ENCODE measurements at regions not wholly inside any gene's neighbourhood (a gene's known extent, or its start where the extent isn't known, plus 50 kb on each side); places are given as distances from the start of the nearest gene placed in this dataset.
"Not testable (repeated sequence)": the region's sequence is repeated elsewhere in the genome, so short reads cannot be mapped to it uniquely, and the experiment has no call there.

DNA sequence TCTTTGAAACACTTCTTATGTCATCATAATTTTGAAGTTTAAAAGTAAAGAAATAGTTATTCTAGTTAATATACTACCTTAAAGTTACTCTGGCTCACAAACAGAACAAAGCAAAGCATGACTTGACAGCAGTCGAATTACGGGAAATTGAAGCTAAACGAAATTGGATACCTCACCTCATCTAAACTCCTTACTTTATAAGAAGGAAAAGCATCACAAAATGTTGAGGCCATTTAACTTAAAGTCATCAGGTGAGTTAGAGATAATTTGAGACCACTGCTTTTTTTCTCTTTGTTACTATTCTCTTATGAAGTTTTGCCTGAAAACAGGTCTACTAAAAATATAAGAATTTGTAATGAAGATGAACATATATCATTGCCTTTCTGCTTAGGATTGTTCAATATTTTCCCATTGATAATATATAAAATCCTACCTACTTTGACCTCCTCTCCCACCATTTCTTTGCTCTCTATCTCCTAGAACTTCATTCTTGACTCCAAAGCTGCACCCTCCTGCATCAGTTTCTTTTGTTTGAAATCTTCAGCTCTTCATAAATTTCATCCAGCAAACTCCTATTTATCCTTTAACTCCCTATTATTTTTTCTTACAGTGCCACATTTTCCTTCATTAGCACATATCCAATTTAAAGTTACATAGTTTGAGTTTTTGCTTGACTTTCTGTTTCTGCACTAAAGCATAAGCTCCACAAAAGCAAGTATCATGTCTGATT, 510.7 kb upstream of the ZNF337 start:
- no peaks in the 10 kb centered on the region for H3K36me3 ChIP-seq (ENCODE audit: insufficient read depth, low read length)
- H3K4me3 ChIP-seq (ENCODE audit: low read length): no peak overlapping the region
- H2AFZ ChIP-seq (ENCODE audit: low read depth, low read length): peak overlapping the region; percentile 94
- H3K9me3 ChIP-seq (ENCODE audit: low read length): no peaks in the 10 kb centered on the region
- no peaks in the 10 kb centered on the region for H3K4me1 ChIP-seq (ENCODE audit: insufficient read depth, low read length)
- peaks cover 36% of the 10 kb centered on the region for H3K27me3 ChIP-seq (ENCODE audit: insufficient read depth, low read length)

DNA sequence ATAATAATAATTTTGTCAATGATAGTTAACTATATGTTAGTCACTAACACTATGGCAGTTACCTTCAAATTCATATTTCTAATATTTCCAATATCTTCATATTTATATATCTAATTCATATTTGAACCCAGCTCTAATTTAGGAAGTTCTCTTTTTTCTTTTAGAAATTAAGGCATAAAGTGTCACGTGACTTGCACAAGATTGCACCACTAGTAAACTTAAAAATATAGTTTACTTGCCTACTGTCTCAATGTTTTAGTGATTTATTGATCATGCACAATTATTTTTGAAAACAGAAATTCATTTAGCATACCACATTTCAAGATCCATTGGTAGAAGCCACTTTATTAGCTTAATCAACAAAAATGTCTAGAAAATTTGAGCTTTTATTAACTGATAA, 508.7 kb upstream of the ZNF337 start:
- Histone ChIP-seq H3K4me3 (ENCODE audit: low read length) (no peak overlapping the region), H2AFZ (ENCODE audit: low read depth, low read length) (no peak overlapping the region), H3K36me3 (ENCODE audit: insufficient read depth, low read length) (no peaks in the 10 kb centered on the region), H3K27me3 (ENCODE audit: insufficient read depth, low read length) (peaks cover 33% of the 10 kb centered on the region), H3K9me3 (ENCODE audit: low read length) (no peaks in the 10 kb centered on the region), H3K4me1 (ENCODE audit: insufficient read depth, low read length) (no peaks in the 10 kb centered on the region)

DNA sequence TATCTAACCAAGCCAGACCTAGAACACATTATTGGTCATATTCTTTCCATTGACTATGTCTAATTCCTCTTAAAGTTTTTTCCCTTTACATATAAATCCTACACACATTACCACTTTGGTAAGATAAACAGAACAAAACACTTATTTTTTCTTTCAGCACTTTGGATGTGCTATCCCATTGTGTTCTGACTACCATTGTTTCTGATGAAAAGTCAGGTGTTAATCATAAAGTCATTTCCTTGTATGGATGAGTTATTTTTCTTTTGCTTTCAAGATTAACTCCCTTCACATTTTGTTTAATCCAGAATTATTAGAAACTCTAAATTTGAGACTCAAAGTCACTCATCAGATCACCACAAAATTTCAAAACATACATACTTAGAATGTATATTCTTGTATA, 504.4 kb upstream of the ZNF337 start:
- not testable (repeated sequence) for H2AFZ ChIP-seq (ENCODE audit: low read depth, low read length); H3K4me1 ChIP-seq (ENCODE audit: insufficient read depth, low read length); H3K27me3 ChIP-seq (ENCODE audit: insufficient read depth, low read length); H3K9me3 ChIP-seq (ENCODE audit: low read length); H3K36me3 ChIP-seq (ENCODE audit: insufficient read depth, low read length); H3K4me3 ChIP-seq (ENCODE audit: low read length)

DNA sequence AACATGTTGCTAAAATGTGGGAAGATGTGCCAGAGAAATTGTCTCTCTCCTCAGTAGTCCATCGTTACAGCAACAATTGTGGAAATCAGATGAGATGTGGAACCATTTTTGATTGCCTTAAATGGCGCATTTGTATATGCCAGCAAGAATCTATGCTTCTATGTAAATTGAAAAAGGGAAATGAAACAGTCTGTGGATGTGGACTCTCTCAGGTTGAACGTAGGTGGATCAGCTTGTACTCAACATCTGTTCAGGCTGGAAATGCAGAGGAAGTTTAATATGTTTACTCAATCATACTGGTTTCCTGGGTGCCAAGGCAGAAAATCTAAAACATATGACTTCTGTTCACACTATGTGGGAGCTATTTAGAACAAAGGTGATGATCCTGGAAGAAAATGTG, 490.7 kb upstream of the ZNF337 start:
- not testable (repeated sequence) for H3K4me3 ChIP-seq (ENCODE audit: low read length); H3K36me3 ChIP-seq (ENCODE audit: insufficient read depth, low read length); H2AFZ ChIP-seq (ENCODE audit: low read depth, low read length); H3K27me3 ChIP-seq (ENCODE audit: insufficient read depth, low read length); H3K4me1 ChIP-seq (ENCODE audit: insufficient read depth, low read length); H3K9me3 ChIP-seq (ENCODE audit: low read length)

DNA sequence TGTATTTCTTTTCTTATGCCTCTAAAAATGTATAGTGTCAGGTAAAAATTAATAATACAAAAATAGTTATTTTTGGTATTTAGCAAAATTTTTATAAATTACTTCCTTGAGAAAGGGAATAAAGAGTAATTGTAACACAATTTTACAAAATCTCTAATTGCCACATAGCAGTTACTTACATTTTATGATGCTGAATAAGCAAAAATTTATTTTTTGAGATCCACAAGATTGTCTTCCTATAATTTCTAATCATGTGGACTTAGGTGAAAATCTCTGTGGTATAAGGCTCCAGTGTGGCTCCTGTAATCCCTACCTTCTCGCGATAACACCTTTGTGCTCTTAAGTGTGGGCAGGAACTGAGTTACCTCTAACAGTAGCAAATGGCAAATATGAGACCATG, 487.1 kb upstream of the ZNF337 start:
- H3K4me1 ChIP-seq (ENCODE audit: insufficient read depth, low read length); H2AFZ ChIP-seq (ENCODE audit: low read depth, low read length); H3K27me3 ChIP-seq (ENCODE audit: insufficient read depth, low read length); H3K4me3 ChIP-seq (ENCODE audit: low read length); H3K9me3 ChIP-seq (ENCODE audit: low read length); H3K36me3 ChIP-seq (ENCODE audit: insufficient read depth, low read length): not testable (repeated sequence)

DNA sequence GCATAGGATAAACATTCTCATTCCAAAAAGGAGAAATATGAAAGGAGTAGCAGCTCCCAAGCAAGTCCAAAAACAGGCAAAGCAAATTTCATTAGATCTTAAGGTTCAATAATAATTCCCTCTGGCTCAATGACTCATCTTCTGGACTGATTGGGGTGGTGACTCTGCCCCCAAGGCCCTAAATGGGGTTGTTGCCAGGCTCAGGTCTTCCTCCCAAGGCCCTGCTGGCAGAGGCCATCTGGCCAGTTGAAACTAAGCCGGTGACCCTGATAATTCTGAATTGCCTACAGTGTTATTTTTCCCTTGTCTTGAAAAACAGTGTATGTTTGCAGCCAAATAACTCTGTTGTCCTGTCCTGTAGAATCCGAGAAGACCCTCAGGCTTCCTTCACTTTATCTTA, 484.7 kb upstream of the ZNF337 start:
- H3K27me3 ChIP-seq (ENCODE audit: insufficient read depth, low read length); H3K4me3 ChIP-seq (ENCODE audit: low read length); H2AFZ ChIP-seq (ENCODE audit: low read depth, low read length); H3K9me3 ChIP-seq (ENCODE audit: low read length); H3K4me1 ChIP-seq (ENCODE audit: insufficient read depth, low read length); H3K36me3 ChIP-seq (ENCODE audit: insufficient read depth, low read length): not testable (repeated sequence)

DNA sequence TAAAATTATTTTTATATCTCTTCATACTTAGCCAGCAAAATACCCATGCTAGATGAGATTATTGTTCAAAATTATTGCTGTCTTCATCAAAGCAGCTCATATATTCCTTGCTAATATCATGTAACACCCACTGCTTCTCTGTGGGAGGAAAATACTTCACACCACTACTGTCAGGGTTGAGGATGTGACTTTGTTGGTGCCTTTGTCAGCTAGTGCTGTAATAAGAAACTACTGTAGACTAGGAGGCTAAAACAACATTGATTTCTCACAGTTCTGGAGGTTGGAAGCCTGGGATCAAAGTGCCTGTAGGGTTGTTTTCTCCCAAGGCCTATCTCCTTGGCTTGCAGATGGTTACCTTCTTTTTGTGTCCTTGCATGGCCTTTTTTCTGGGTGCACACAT, 475.2 kb upstream of the ZNF337 start:
- not testable (repeated sequence) for H3K9me3 ChIP-seq (ENCODE audit: low read length); H3K4me1 ChIP-seq (ENCODE audit: insufficient read depth, low read length); H3K36me3 ChIP-seq (ENCODE audit: insufficient read depth, low read length); H3K27me3 ChIP-seq (ENCODE audit: insufficient read depth, low read length); H3K4me3 ChIP-seq (ENCODE audit: low read length); H2AFZ ChIP-seq (ENCODE audit: low read depth, low read length)

DNA sequence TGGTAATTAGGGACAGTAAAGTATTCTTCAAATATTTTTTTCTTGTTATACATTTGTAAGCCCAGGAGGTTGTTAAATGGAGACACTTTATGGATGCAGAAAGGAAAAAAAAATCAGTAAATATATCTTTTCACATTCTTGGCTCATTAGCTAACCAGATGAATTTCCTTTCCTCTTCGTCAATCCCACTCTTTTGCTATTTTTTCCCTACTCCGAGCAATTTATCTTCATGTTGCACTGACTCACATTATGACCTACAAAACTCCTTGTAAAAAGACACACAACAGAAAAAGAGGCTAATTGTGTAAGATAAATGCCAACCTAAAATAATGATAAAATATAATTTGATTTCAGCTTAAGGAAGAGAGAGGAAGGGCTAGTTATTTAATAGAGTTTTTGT, 472.9 kb upstream of the ZNF337 start:
- H2AFZ ChIP-seq (ENCODE audit: low read depth, low read length): no peak overlapping the region
- no peak overlapping the region for H3K4me3 ChIP-seq (ENCODE audit: low read length)
- H3K9me3 ChIP-seq (ENCODE audit: low read length): no peaks in the 10 kb centered on the region
- no peaks in the 10 kb centered on the region for H3K27me3 ChIP-seq (ENCODE audit: insufficient read depth, low read length)
- H3K4me1 ChIP-seq (ENCODE audit: insufficient read depth, low read length): no peaks in the 10 kb centered on the region
- H3K36me3 ChIP-seq (ENCODE audit: insufficient read depth, low read length): no peaks in the 10 kb centered on the region

DNA sequence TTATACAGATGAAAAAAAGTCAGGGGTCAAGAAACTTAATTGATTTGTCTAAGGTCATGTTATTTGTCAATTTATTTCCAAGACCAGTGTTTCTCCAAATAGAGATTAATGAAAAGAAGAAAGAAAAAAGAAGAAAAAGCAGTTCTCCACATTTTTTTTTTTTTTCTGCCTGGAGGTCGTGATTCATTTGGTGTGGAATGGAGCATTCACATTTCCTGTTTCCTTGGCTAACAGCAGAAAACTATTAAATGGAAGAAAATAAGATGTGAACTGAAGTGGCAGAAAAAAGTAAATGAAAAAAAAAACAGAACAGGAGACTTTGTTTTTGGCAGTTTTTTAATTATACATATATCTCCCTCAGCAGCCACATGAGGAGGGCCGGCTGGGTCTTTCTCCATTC, 470.8 kb upstream of the ZNF337 start:
- Histone ChIP-seq H3K4me3 (ENCODE audit: low read length) (no peak overlapping the region), H3K9me3 (ENCODE audit: low read length) (no peaks in the 10 kb centered on the region), H3K36me3 (ENCODE audit: insufficient read depth, low read length) (no peaks in the 10 kb centered on the region), H3K4me1 (ENCODE audit: insufficient read depth, low read length) (no peaks in the 10 kb centered on the region), H3K27me3 (ENCODE audit: insufficient read depth, low read length) (no peaks in the 10 kb centered on the region), H2AFZ (ENCODE audit: low read depth, low read length) (no peak overlapping the region)

DNA sequence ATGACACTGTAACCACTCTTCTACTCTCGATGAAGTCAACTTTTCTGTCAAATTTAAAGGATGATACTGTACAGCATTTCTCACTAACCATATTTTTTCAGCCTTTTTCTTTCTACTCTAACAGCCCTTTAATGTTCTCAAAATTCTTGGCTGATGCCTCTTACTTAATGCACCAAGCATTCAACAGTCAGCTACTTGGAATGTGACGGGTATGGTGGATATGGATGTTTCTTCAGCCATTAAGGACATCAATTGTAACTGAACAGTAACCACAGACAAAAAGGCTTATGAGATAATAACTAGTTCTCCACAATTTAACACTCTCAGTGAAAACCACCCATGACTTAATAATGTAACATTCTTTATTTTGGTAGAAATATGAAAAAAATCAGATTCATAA, 467.2 kb upstream of the ZNF337 start:
- Histone ChIP-seq H3K36me3 (ENCODE audit: insufficient read depth, low read length) (no peaks in the 10 kb centered on the region), H2AFZ (ENCODE audit: low read depth, low read length) (no peak overlapping the region), H3K4me3 (ENCODE audit: low read length) (no peak overlapping the region), H3K4me1 (ENCODE audit: insufficient read depth, low read length) (no peaks in the 10 kb centered on the region), H3K27me3 (ENCODE audit: insufficient read depth, low read length) (no peaks in the 10 kb centered on the region), H3K9me3 (ENCODE audit: low read length) (no peaks in the 10 kb centered on the region)

DNA sequence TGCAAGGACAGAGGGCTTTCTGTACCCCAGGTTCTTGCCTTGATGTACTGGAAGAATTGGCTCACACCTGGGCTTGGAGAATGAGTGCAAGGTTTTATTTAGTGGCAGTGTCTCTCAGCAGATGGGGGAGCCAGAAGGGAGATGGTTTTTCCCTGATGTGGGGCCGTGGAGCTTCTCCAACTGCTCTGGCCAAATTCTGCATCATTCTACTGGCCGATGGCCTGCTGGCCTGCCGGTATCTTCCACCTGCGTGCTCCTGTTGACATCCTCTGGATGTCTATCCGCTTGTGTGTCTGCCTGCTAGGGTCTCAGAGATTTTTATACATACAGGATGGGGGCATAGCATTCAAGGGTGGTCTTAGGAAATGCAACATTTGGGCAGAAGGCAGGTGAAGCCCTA, 466.5 kb upstream of the ZNF337 start:
- H3K4me3 ChIP-seq (ENCODE audit: low read length); H3K27me3 ChIP-seq (ENCODE audit: insufficient read depth, low read length); H3K9me3 ChIP-seq (ENCODE audit: low read length); H3K4me1 ChIP-seq (ENCODE audit: insufficient read depth, low read length); H2AFZ ChIP-seq (ENCODE audit: low read depth, low read length); H3K36me3 ChIP-seq (ENCODE audit: insufficient read depth, low read length): not testable (repeated sequence)

DNA sequence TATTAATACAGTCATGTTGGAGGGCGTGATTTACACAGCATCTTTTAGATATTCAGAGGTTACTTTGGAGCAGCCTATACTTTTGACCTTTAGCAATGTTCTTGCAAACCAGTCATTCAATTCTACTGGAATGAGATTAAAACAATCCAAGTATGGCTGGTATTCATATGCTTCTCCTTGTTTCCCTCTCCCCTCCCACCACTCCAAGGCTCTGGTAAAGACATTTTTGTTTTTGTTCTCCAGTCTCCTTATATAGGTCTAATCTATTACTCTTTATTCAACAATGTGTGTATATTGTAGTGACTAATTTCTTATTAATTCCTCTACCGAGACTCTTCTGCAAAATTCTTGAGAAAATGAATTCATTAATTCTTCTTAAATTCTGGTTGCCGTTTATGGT, 465.1 kb upstream of the ZNF337 start:
- not testable (repeated sequence) for H3K36me3 ChIP-seq (ENCODE audit: insufficient read depth, low read length); H3K4me1 ChIP-seq (ENCODE audit: insufficient read depth, low read length); H3K9me3 ChIP-seq (ENCODE audit: low read length); H2AFZ ChIP-seq (ENCODE audit: low read depth, low read length); H3K4me3 ChIP-seq (ENCODE audit: low read length); H3K27me3 ChIP-seq (ENCODE audit: insufficient read depth, low read length)

DNA sequence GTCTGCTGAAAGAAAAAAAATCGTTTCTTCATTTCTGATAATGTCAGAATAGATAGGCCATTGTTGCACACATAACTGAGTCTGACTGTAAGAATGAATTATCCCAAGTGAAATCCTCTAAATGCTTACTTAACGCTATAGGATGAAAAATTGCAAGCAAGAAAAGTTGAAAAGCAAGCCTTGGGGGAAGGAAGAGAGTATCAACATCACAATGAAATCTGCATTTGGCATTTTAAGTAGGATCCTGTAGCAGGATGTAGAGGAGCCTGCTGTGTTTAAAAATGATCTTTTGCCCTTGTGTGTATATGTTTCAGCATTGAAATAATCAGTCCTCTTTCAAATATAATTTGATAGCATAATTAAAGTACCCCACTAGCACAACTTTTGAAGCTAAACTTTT, 464.3 kb upstream of the ZNF337 start:
- not testable (repeated sequence) for H3K9me3 ChIP-seq (ENCODE audit: low read length)

DNA sequence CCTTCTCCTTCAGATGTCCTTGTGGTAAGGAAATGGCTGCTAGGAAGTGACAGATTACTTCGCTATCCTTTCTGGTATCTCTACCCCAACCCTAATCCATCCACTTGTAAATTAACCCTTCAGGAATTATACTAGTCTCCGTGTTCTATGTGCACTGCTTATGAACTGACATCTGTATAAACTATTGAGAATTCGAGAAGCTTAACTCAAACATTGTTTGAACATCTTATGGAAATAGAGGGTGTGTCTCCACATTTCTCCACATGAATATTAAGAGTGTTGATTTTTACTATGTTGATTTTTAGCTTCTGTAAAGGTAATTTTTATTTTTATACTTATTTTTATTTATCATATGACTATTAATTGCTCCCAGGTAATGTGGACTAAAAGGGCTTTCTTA, 457.6 kb upstream of the ZNF337 start:
- H3K4me1 ChIP-seq (ENCODE audit: insufficient read depth, low read length): no peaks in the 10 kb centered on the region
- no peak overlapping the region for H2AFZ ChIP-seq (ENCODE audit: low read depth, low read length)
- H3K4me3 ChIP-seq (ENCODE audit: low read length): no peak overlapping the region
- no peaks in the 10 kb centered on the region for H3K36me3 ChIP-seq (ENCODE audit: insufficient read depth, low read length)
- H3K27me3 ChIP-seq (ENCODE audit: insufficient read depth, low read length): no peaks in the 10 kb centered on the region
- no peaks in the 10 kb centered on the region for H3K9me3 ChIP-seq (ENCODE audit: low read length)

More for the DNA sequence above, 464.3 kb upstream of the ZNF337 start:
- not testable (repeated sequence) for H3K36me3 ChIP-seq (ENCODE audit: insufficient read depth, low read length); H3K4me3 ChIP-seq (ENCODE audit: low read length); H3K27me3 ChIP-seq (ENCODE audit: insufficient read depth, low read length); H2AFZ ChIP-seq (ENCODE audit: low read depth, low read length); H3K4me1 ChIP-seq (ENCODE audit: insufficient read depth, low read length)

Data from neuron (in vitro differentiated cells).